ENCODE measurements at regions not wholly inside any gene's neighbourhood (a gene's known extent, or its start where the extent isn't known, plus 50 kb on each side); places are given as distances from the start of the nearest gene placed in this dataset.

GRCh38 chr10:65377687-65378086, 1548.1 kb upstream of the LRRTM3 start:
- Mint-ChIP-seq H3K4me3 (no peak overlapping the region), H3K4me1 (no peaks in the 10 kb centered on the region), H3K27ac (no peak overlapping the region), H3K27me3 (no peaks in the 10 kb centered on the region), H3K9me3 (ENCODE audit: insufficient read depth) (no peaks in the 10 kb centered on the region)
- Histone ChIP-seq H3K79me2 (ENCODE audit: control insufficient read depth, insufficient read depth, low read length) (no peaks in the 10 kb centered on the region), H3K27me3 (replicated peaks in 1 of 4; ENCODE audit: control extremely low read depth in 1 of 4, control insufficient read depth in 3 of 4, insufficient read depth in 4 of 4, low read length in 3 of 4) (no peaks in the 10 kb centered on the region), H3K9ac (ENCODE audit: low read length) (no peak overlapping the region), H2AFZ (ENCODE audit: insufficient read depth, low read depth, low read length, poor library complexity, severe bottlenecking) (no peak overlapping the region), H4K20me1 (ENCODE audit: control insufficient read depth, insufficient read depth, low read length, poor library complexity, severe bottlenecking) (no peaks in the 10 kb centered on the region), H3K9me3 (ENCODE audit: control extremely low read depth in 1 of 3, control insufficient read depth in 2 of 3, insufficient read depth in 1 of 3, low read length in 2 of 3) (no peaks in the 10 kb centered on the region), H3K4me1 (ENCODE audit: control insufficient read depth in 2 of 2, insufficient read depth in 2 of 2, low read length in 2 of 2) (no peaks in the 10 kb centered on the region), H3K4me3 (ENCODE audit: control extremely low read depth in 1 of 5, extremely low read depth in 1 of 5, insufficient read depth in 1 of 5, low read depth in 2 of 5, low read length in 4 of 5) (no peak overlapping the region), H3K27ac (ENCODE audit: low read length in 2 of 2) (no peak overlapping the region), H3K36me3 (replicated peaks in 1 of 2; ENCODE audit: control extremely low read depth in 1 of 2, control insufficient read depth in 1 of 2, extremely low read depth in 1 of 2, insufficient read depth in 2 of 2, low read length in 1 of 2) (no peaks in the 10 kb centered on the region), H3K4me2 (replicated peaks; ENCODE audit: low read depth, low read length, poor library complexity, severe bottlenecking) (no peak overlapping the region)
- POLR2A ChIA-PET: no interaction called here
- ATAC-seq (ENCODE audit: low read depth) (no peak), DNase-seq (no peak)
- no peak for TF ChIP-seq EZH2 (IDR thresholded peaks at IDR 0.05; ENCODE audit: borderline replicate concordance, insufficient read depth, low read depth, low read length, poor library complexity, severe bottlenecking)
- TF ChIP-seq CTCF (IDR thresholded peaks at IDR 0.05): no peak
- intact Hi-C loops (cut with micrococcal nuclease): no loop called here
- CTCF ChIA-PET: no interaction called here
- WGBS (ENCODE audit: insufficient coverage): no CpG with 5 or more reads among the region's 1 CpG

DNA sequence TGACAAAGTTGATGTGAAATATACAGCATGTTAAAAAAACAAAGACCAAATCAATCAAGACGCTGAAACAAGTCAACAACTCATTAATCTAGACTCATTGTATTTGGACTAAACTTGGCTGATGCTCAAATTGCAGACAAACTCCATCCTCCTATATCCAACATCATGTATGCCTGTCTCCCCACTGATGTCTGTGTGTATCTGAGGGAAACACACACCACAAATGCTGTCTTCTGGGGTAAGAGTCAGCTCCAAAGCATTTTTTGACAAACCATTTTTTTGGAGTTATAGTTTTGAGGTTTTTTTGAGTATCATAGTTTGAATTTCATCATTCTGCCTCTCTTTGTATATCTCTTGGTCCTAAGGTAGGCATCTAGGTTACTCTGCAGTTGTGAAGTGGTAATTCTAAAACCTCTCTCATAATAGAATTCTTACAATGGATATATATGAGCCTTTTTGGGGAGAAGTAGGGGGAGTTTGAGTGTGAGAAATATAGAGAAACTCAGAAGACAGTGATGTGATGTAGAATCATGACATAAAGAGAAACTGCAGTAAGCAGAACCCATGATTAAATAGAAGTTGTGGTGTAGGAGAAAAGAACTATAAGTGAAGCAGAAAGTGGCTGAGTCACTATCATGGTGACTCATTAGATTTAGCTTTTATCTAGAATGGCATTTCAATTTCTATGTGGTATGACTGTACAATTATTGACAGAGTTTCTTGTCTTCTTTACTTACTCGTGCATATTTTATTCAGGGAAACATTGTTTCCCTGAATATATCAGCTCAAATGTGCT, 1531.1 kb upstream of the LRRTM3 start:
- Histone ChIP-seq H3K4me2 (replicated peaks; ENCODE audit: low read depth, low read length, poor library complexity, severe bottlenecking) (no peak overlapping the region), H3K79me2 (ENCODE audit: control insufficient read depth, insufficient read depth, low read length) (no peaks in the 10 kb centered on the region), H3K9me3 (ENCODE audit: control extremely low read depth in 1 of 3, control insufficient read depth in 2 of 3, insufficient read depth in 1 of 3, low read length in 2 of 3) (no peaks in the 10 kb centered on the region), H3K9ac (ENCODE audit: low read length) (no peak overlapping the region), H2AFZ (ENCODE audit: insufficient read depth, low read depth, low read length, poor library complexity, severe bottlenecking) (no peak overlapping the region), H3K27ac (ENCODE audit: low read length in 2 of 2) (no peak overlapping the region), H4K20me1 (ENCODE audit: control insufficient read depth, insufficient read depth, low read length, poor library complexity, severe bottlenecking) (no peaks in the 10 kb centered on the region), H3K36me3 (replicated peaks in 1 of 2; ENCODE audit: control extremely low read depth in 1 of 2, control insufficient read depth in 1 of 2, extremely low read depth in 1 of 2, insufficient read depth in 2 of 2, low read length in 1 of 2) (no peaks in the 10 kb centered on the region), H3K4me1 (ENCODE audit: control insufficient read depth in 2 of 2, insufficient read depth in 2 of 2, low read length in 2 of 2) (no peaks in the 10 kb centered on the region), H3K4me3 (ENCODE audit: control extremely low read depth in 1 of 5, extremely low read depth in 1 of 5, insufficient read depth in 1 of 5, low read depth in 2 of 5, low read length in 4 of 5) (no peak overlapping the region), H3K27me3 (replicated peaks in 1 of 4; ENCODE audit: control extremely low read depth in 1 of 4, control insufficient read depth in 3 of 4, insufficient read depth in 4 of 4, low read length in 3 of 4) (no peaks in the 10 kb centered on the region)
- ChIA-PET CTCF (no interaction called here), POLR2A (no interaction called here)
- Mint-ChIP-seq H3K27me3 (no peaks in the 10 kb centered on the region), H3K4me1 (no peaks in the 10 kb centered on the region), H3K27ac (no peak overlapping the region), H3K9me3 (ENCODE audit: insufficient read depth) (peaks cover 3% of the 10 kb centered on the region), H3K4me3 (no peak overlapping the region)
- WGBS (ENCODE audit: insufficient coverage): no CpG with 5 or more reads among the region's 2 CpGs
- no peak for DNase-seq
- intact Hi-C loops (cut with micrococcal nuclease): no loop called here
- ATAC-seq (ENCODE audit: low read depth): no peak
- TF ChIP-seq EZH2 (IDR thresholded peaks at IDR 0.05; ENCODE audit: borderline replicate concordance, insufficient read depth, low read depth, low read length, poor library complexity, severe bottlenecking): no peak
- TF ChIP-seq CTCF (IDR thresholded peaks at IDR 0.05): no peak

All from B cell (primary cell).